ENCODE measurements at regions not wholly inside any gene's neighbourhood (a gene's known extent, or its start where the extent isn't known, plus 50 kb on each side); places are given as distances from the start of the nearest gene placed in this dataset.

GRCh38 chr6:170122651-170123050 is 168.2 kb downstream of the DLL1 start:
- no peak overlapping the region; the same call in 1 of the 2 replicates for H3K27ac ChIP-seq
- no peak for TF ChIP-seq ZFX (IDR thresholded peaks at IDR 0.05)
- TF ChIP-seq, protein P1, sequence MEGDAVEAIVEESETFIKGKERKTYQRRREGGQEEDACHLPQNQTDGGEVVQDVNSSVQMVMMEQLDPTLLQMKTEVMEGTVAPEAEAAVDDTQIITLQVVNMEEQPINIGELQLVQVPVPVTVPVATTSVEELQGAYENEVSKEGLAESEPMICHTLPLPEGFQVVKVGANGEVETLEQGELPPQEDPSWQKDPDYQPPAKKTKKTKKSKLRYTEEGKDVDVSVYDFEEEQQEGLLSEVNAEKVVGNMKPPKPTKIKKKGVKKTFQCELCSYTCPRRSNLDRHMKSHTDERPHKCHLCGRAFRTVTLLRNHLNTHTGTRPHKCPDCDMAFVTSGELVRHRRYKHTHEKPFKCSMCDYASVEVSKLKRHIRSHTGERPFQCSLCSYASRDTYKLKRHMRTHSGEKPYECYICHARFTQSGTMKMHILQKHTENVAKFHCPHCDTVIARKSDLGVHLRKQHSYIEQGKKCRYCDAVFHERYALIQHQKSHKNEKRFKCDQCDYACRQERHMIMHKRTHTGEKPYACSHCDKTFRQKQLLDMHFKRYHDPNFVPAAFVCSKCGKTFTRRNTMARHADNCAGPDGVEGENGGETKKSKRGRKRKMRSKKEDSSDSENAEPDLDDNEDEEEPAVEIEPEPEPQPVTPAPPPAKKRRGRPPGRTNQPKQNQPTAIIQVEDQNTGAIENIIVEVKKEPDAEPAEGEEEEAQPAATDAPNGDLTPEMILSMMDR (conservative IDR thresholded peaks at IDR 0.05), result no peak

GRCh38 chr6:170117111-170117972 is 173.5 kb downstream of the DLL1 start:
- no peak for TF ChIP-seq ZFX (IDR thresholded peaks at IDR 0.05)
- TF ChIP-seq, protein P1 (conservative IDR thresholded peaks at IDR 0.05), result no peak
- peak overlapping the region; percentile 19 for H3K27ac ChIP-seq

DNA sequence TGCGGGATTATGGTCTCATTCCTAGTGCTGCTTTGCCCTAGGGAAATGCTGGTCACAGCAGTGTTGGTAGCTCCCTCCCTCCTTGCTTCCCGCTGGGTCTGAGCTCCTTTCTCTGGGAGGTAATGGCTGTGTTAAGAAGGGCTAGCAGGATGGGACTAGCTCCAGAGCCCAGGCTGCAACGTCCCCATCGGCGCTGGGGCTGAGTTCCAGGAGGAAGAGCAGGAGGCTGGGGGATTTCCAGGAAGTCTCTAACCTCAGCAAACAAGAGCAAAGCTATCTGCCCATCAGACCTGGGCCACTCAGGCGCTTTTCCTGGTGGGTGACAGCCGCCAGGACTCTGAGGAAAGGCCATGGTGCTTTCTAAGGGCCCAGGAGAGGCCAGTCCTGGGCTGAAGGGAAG is 174.2 kb downstream of the DLL1 start:
- TF ChIP-seq, protein P1 (conservative IDR thresholded peaks at IDR 0.05), result no peak
- TF ChIP-seq ZFX (IDR thresholded peaks at IDR 0.05), result no peak
- peak overlapping the region; percentile 19 for H3K27ac ChIP-seq

DNA sequence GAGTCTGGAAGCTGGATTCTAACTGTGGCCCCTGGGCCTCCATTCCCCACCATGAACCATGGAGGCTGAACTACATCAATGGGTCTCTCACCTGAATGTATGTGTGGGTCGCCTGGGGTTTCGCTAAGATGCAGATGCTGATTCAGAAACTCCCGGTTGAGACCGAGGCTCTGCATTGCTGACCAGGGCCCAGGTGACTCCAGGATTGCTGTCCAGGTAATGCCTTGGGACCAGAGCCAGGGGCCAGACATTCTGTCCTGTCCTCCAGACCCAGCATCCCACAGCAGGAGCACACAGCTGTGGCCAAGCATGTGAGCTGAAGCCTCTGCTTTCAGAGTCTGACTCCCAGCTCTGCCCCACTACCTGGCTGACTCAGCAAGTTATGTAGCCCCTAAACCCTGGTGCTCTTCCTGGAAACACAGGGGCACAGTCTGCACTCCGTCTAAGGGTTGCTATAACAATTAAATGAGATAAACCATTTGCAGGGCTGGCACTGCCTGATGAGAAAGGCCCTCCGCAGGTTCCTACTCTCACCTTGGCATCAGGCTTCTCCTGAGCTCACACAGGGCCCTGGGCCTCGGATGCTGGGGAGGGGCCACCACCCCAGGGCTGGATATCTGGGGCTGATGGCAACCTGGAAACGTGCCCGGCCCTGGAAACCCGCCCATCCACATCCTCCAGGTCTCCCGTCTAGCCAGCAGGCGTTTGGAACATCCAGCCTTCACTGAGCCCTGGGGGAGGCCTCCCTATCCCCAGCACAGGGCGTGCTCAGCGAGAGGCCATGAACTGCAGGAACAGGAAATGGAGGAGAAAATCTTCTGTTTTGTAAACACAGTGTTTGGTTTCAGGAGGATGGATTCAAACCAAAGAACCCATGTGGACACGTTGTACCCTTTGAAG is 175.7 kb downstream of the DLL1 start:
- TF ChIP-seq ZFX (IDR thresholded peaks at IDR 0.05), result no peak
- TF ChIP-seq, protein P1 (conservative IDR thresholded peaks at IDR 0.05), result no peak
- peak overlapping the region; percentile 19 for H3K27ac ChIP-seq

GRCh38 chr6:170114187-170114945 is 176.5 kb downstream of the DLL1 start:
- no peak for TF ChIP-seq ZFX (IDR thresholded peaks at IDR 0.05)
- TF ChIP-seq, protein P1 (conservative IDR thresholded peaks at IDR 0.05), result no peak
- H3K27ac ChIP-seq, result no peak overlapping the region

DNA sequence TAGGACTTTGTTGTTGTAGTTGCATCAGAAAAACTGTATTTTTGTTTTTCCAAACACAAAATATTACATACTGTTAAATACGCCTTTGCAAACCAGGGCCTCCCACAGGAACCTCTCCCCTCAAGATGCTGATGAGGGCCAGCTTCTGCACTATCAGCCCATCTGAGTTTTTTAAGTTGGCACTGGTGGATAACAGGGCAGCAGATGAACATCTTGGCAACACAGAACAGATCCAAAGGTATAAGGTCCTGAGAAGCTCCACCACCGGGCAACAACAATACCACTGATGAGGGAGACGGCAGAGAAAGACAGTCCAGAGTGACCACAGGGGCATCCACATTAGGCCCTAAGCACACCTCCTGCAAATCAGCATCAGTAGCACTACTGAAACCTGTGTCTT is 177.7 kb downstream of the DLL1 start:
- H3K27ac ChIP-seq, result no peak overlapping the region
- TF ChIP-seq, protein P1 (conservative IDR thresholded peaks at IDR 0.05), result no peak
- no peak for TF ChIP-seq ZFX (IDR thresholded peaks at IDR 0.05)

Measured in C4-2B (cell line).